HG03045 (cell line): ENCODE measurements at regions not wholly inside any gene's neighbourhood (a gene's known extent, or its start where the extent isn't known, plus 50 kb on each side); places are given as distances from the start of the nearest gene placed in this dataset.

Experiments
- ATAC-seq: cut with Tn5 transposase; IDR thresholded peaks from one replicate; pipeline ENCODE4 v1.9.1; 2021; ENCODE audit warnings: mild to moderate bottlenecking, moderate library complexity; ENCODE audit not compliant: unreplicated experiment

- no peak for ATAC-seq
Measured at GRCh38 chr10:88196291-88196690, 332.9 kb downstream of the PTEN start.

- ATAC-seq, result no peak
Measured at GRCh38 chr10:88198023-88198422, 334.6 kb downstream of the PTEN start.

- ATAC-seq, result no peak
Measured at GRCh38 chr10:88200312-88201032, 337.0 kb downstream of the PTEN start.

- no peak for ATAC-seq
Measured at GRCh38 chr10:88205842-88206446, 342.5 kb downstream of the PTEN start.

- no peak for ATAC-seq
Measured at GRCh38 chr10:88207121-88207546, 343.7 kb downstream of the PTEN start.

GRCh38 chr10:88209231-88209630, 345.8 kb downstream of the PTEN start:
- ATAC-seq, result no peak

GRCh38 chr10:88209837-88210561, 346.6 kb downstream of the PTEN start:
- ATAC-seq, result no peak

- ATAC-seq, result no peak
Measured at GRCh38 chr10:88211230-88211629, 347.8 kb downstream of the PTEN start.

GRCh38 chr10:88212069-88212468, 348.6 kb downstream of the PTEN start:
- no peak for ATAC-seq

GRCh38 chr10:88213065-88213605, 349.7 kb downstream of the PTEN start:
- ATAC-seq, result no peak

GRCh38 chr10:88216976-88217375, 353.6 kb downstream of the PTEN start:
- no peak for ATAC-seq

- ATAC-seq, result no peak
Measured at GRCh38 chr10:88218362-88218761, 354.9 kb downstream of the PTEN start.

- ATAC-seq, result no peak
Measured at GRCh38 chr10:88219753-88220152, 356.3 kb downstream of the PTEN start.

- ATAC-seq, result no peak
Measured at GRCh38 chr10:88221010-88221973, 357.9 kb downstream of the PTEN start.

- no peak for ATAC-seq
Measured at GRCh38 chr10:88222881-88223280, 359.5 kb downstream of the PTEN start.
